DOHH2 (cell line): ENCODE measurements at regions not wholly inside any gene's neighbourhood (a gene's known extent, or its start where the extent isn't known, plus 50 kb on each side); places are given as distances from the start of the nearest gene placed in this dataset.
"Not testable (repeated sequence)": the region's sequence is repeated elsewhere in the genome, so short reads cannot be mapped to it uniquely, and the experiment has no call there.

Experiments
- CTCF ChIP-seq: fragments of 200-600 bp; sonication (generic); IDR thresholded peaks from one replicate; pipeline ENCODE4 v1.5.1; 2014; ENCODE audit warnings: antibody characterized with exemption, mild to moderate bottlenecking, low read depth, low read length; ENCODE audit not compliant: poor library complexity, severe bottlenecking
- EZH2phosphoT487 ChIP-seq: fragments of 200-600 bp; sonication (generic); IDR thresholded peaks from 2 replicates; pipeline ENCODE4 v1.6.1; 2017; ENCODE audit warnings: borderline replicate concordance, mild to moderate bottlenecking, antibody characterized with exemption, low read length, moderate library complexity, mixed read lengths

- TF ChIP-seq CTCF, EZH2phosphoT487: not testable (repeated sequence)
Observed at GRCh38 chr22:11285839-11286205, 4242.2 kb upstream of the OR11H1 start.
